Fibroblast of pulmonary artery (primary cell): ENCODE measurements at regions not wholly inside any gene's neighbourhood (a gene's known extent, or its start where the extent isn't known, plus 50 kb on each side); places are given as distances from the start of the nearest gene placed in this dataset.

Experiments
- DNase-seq: peaks from one replicate; pipeline ENCODE4 v3.0.0-alpha.2; 2010; ENCODE audit warnings: low read depth
- H3K4me3 ChIP-seq: replicated peaks from 2 replicates; pipeline ENCODE4 v1.5.1; 2011; ENCODE audit warnings: low read depth, mild to moderate bottlenecking, control low read depth, low read length, moderate library complexity
- CTCF ChIP-seq: IDR thresholded peaks from 2 replicates; pipeline ENCODE4 v1.5.1; 2011; ENCODE audit warnings: mild to moderate bottlenecking, control low read depth, low read length, inconsistent platforms; ENCODE audit errors: missing control alignments

DNA sequence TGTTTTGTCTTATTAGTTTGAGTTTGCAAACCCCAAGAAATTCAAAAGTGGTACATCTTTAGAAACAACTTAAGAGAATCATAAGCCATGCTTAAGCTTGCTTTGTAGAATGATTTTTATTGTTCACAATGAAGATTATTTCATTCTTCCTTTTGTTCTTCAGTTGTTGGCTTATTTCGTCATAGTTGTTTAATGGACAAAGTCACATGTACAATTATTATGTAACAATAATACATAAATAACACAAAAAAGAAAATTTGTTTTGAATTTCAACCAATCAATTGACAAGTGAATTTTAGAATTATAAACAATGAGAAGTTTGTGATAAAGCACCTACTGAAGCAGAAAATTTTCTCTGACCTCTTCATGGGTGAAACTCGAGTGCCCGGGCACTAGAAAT lies 111.8 kb upstream of the IGF1 start:
- no peak for TF ChIP-seq CTCF
- no peak overlapping the region for H3K4me3 ChIP-seq
- no peak for DNase-seq

GRCh38 chr12:102573237-102573636 lies 92.9 kb upstream of the IGF1 start:
- TF ChIP-seq CTCF: no peak

DNA sequence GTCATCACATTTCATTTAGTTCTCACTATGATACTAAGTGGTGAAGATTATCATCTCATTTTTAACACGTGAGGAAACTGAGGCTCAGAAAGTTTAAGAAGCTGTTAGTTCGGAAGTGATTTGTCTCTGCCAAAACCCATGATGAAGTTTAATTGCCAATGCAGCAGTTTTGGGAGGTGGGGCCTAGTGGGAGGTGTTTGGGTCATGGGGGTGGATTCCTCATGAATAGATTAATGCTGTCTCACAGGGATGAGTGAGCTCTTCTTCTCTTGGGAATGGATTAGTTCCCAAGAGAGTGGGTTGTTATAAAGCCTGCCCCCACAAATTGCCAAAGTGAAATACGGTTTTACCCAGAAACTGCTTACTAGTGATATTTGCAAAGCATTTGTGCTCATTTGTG lies 91.5 kb upstream of the IGF1 start:
- H3K4me3 ChIP-seq: no peak overlapping the region
- DNase-seq: no peak
- TF ChIP-seq CTCF: no peak

More at GRCh38 chr12:102573237-102573636, 92.9 kb upstream of the IGF1 start:
- no peak overlapping the region for H3K4me3 ChIP-seq
- no peak for DNase-seq

DNA sequence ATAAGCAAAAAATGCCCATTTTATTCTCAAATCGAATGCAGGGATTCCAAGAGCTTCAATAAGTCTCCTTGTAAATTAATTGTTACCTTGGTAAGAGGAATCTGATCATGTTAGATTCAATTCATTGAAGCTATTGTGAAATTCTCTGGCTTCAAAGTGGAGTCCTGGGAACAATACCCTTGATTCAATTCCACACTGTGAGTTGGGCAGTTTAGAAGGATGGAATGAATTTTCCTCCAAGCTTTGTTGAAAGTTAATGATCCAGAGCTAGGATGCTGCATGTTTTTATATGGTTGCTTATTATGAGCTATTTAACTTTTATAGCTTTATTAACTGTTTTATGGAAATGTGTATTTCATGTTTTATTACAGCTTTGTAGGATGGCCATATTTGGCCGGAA lies 89.9 kb upstream of the IGF1 start:
- no peak for TF ChIP-seq CTCF
- H3K4me3 ChIP-seq: no peak overlapping the region
- DNase-seq: no peak

- no peak for TF ChIP-seq CTCF
- no peak overlapping the region for H3K4me3 ChIP-seq
These were observed 89.4 kb upstream of the IGF1 start for GRCh38 chr12:102569803-102570202.

DNA sequence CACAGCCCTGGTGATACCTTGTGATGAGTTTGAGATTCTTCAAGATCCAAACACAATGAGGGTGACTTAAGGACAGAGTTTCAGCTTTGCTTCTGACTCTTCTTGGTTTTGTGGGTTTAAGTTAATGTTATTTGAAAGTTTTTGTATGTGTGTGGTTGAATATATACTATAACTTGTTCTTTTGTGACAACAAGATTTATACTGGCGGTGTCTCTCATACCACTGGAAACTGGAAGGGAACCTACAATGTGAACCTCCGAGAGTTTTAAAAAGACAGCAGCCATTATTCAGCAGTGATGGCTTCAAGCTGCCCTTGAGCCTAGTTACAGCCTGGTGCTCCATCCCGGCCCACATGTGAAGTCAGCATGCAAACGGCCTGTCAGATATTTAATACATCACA lies 87.9 kb upstream of the IGF1 start:
- TF ChIP-seq CTCF: no peak
- H3K4me3 ChIP-seq: no peak overlapping the region
- no peak for DNase-seq

More at GRCh38 chr12:102569803-102570202, 89.4 kb upstream of the IGF1 start:
- no peak for DNase-seq
